Mesenchymal stem cell (in vitro differentiated cells and primary cell): ENCODE measurements at regions not wholly inside any gene's neighbourhood (a gene's known extent, or its start where the extent isn't known, plus 50 kb on each side); places are given as distances from the start of the nearest gene placed in this dataset.

ENCODE experiments used
- DNase-seq: peaks from one replicate; pipeline ENCODE4 v3.0.0-alpha.2; 2013
- H2AFZ ChIP-seq: one replicate; pipeline ENCODE4 v1.6.1; 2013; ENCODE audit warnings: low read depth, mild to moderate bottlenecking, control low read depth, inconsistent platforms, low read length, moderate library complexity
- H2AK5ac ChIP-seq: 2 replicates; pipeline ENCODE4 v1.6.1; 2013; ENCODE audit warnings: low read length, moderate library complexity, mild to moderate bottlenecking, inconsistent platforms; ENCODE audit not compliant: severe bottlenecking
- H2BK120ac ChIP-seq: one replicate; pipeline ENCODE4 v1.6.1; 2013; ENCODE audit warnings: low read depth, mild to moderate bottlenecking, inconsistent platforms, low read length, moderate library complexity
- H2BK12ac ChIP-seq, 2 experiments: one replicate each; pipeline ENCODE4 v1.6.1; 2013; ENCODE audit warnings: inconsistent platforms in 2 of 2, low read length in 2 of 2, mild to moderate bottlenecking in 2 of 2, moderate library complexity in 2 of 2, control low read depth in 1 of 2
- H2BK15ac ChIP-seq: one replicate; pipeline ENCODE4 v1.6.1; 2013; ENCODE audit warnings: mild to moderate bottlenecking, low read depth, inconsistent platforms; ENCODE audit not compliant: poor library complexity, severe bottlenecking
- H2BK5ac ChIP-seq: 2 replicates; pipeline ENCODE4 v1.6.1; 2013; ENCODE audit warnings: low read depth, mild to moderate bottlenecking, low read length, control low read depth, inconsistent platforms; ENCODE audit not compliant: poor library complexity, severe bottlenecking
- H3K14ac ChIP-seq, 2 experiments: one replicate each; pipeline ENCODE4 v1.6.1; 2013; ENCODE audit warnings: inconsistent platforms in 2 of 2, low read length in 2 of 2, control low read depth in 1 of 2, mild to moderate bottlenecking in 1 of 2, moderate library complexity in 1 of 2
- H3K18ac ChIP-seq, 2 experiments: one replicate each; pipeline ENCODE4 v1.6.1; 2013; ENCODE audit warnings: inconsistent platforms in 2 of 2, low read length in 2 of 2, control low read depth in 1 of 2, low read depth in 1 of 2, mild to moderate bottlenecking in 1 of 2
- H3K23ac ChIP-seq, 2 experiments: one replicate each; pipeline ENCODE4 v1.6.1; 2013; ENCODE audit warnings: inconsistent platforms in 2 of 2, low read length in 2 of 2, mild to moderate bottlenecking in 2 of 2, moderate library complexity in 2 of 2, control low read depth in 1 of 2
- H3K27ac ChIP-seq: 2 replicates; pipeline ENCODE4 v1.5.1; 2013; ENCODE audit warnings: mild to moderate bottlenecking, moderate library complexity, low read length, control low read depth, inconsistent platforms; ENCODE audit not compliant: poor library complexity, severe bottlenecking
- H3K27me3 ChIP-seq, 2 experiments: 2 replicates each; pipeline versions ENCODE4 v1.6.1 to v1.7.0; 2013; ENCODE audit warnings: low read length in 2 of 2, mild to moderate bottlenecking in 2 of 2, moderate library complexity in 2 of 2, control low read depth in 1 of 2, inconsistent platforms in 1 of 2; ENCODE audit not compliant: control insufficient read depth in 1 of 2, insufficient read depth in 1 of 2
- H3K36me3 ChIP-seq, 2 experiments: 2 replicates each; pipeline versions ENCODE4 v1.6.1 to v1.7.0; 2013; ENCODE audit warnings: low read length in 2 of 2, control low read depth in 1 of 2, inconsistent platforms in 1 of 2, low read depth in 1 of 2, mild to moderate bottlenecking in 1 of 2; ENCODE audit not compliant: insufficient read depth in 2 of 2, control insufficient read depth in 1 of 2
- H3K4ac ChIP-seq, 2 experiments: one replicate each; pipeline ENCODE4 v1.6.1; 2013; ENCODE audit warnings: inconsistent platforms in 2 of 2, low read length in 2 of 2, mild to moderate bottlenecking in 2 of 2, moderate library complexity in 2 of 2, control low read depth in 1 of 2, low read depth in 1 of 2
- H3K4me1 ChIP-seq: 2 replicates; pipeline ENCODE4 v1.6.1; 2013; ENCODE audit warnings: low read depth, low read length, control low read depth; ENCODE audit not compliant: control insufficient read depth, insufficient read depth
- H3K4me2 ChIP-seq: 2 replicates; pipeline ENCODE4 v1.6.1; 2013; ENCODE audit warnings: low read length, mild to moderate bottlenecking, inconsistent platforms; ENCODE audit not compliant: poor library complexity, severe bottlenecking
- H3K4me3 ChIP-seq, 2 experiments: 2 replicates each; pipeline versions ENCODE4 v1.5.1 to v1.7.0; 2013; ENCODE audit warnings: low read length in 2 of 2, mild to moderate bottlenecking in 2 of 2, control low read depth in 1 of 2, low read depth in 1 of 2; ENCODE audit not compliant: insufficient read depth in 1 of 2
- H3K79me1 ChIP-seq: replicated peaks from 2 replicates; pipeline ENCODE4 v1.6.1; 2013; ENCODE audit warnings: mild to moderate bottlenecking, control low read depth, low read length, inconsistent platforms; ENCODE audit not compliant: poor library complexity, severe bottlenecking
- H3K9ac ChIP-seq: 2 replicates; pipeline ENCODE4 v1.7.0; 2013; ENCODE audit warnings: mild to moderate bottlenecking, low read length, moderate library complexity
- H3K9me3 ChIP-seq: 2 replicates; pipeline ENCODE4 v1.7.0; 2013; ENCODE audit warnings: mild to moderate bottlenecking, low read length; ENCODE audit not compliant: control insufficient read depth
- H4K8ac ChIP-seq: one replicate; pipeline ENCODE4 v1.6.1; 2013; ENCODE audit warnings: inconsistent platforms, mild to moderate bottlenecking, low read length, moderate library complexity
- H4K91ac ChIP-seq: one replicate; pipeline ENCODE4 v1.6.1; 2013; ENCODE audit warnings: mild to moderate bottlenecking, low read length, inconsistent platforms
- WGBS: methylation state at CpG from one replicate; pipeline ENCODE4 v1.1.7; 2013; ENCODE audit warnings: mixed read lengths; 5-methylcytosine and 5-hydroxymethylcytosine counted together

GRCh38 chr14:73800970-73801515, 50.6 kb upstream of the PTGR2 start:
- 95% methylated on average over 7 of the region's 7 CpGs for WGBS
- no peak overlapping the region for H3K4ac ChIP-seq

DNA sequence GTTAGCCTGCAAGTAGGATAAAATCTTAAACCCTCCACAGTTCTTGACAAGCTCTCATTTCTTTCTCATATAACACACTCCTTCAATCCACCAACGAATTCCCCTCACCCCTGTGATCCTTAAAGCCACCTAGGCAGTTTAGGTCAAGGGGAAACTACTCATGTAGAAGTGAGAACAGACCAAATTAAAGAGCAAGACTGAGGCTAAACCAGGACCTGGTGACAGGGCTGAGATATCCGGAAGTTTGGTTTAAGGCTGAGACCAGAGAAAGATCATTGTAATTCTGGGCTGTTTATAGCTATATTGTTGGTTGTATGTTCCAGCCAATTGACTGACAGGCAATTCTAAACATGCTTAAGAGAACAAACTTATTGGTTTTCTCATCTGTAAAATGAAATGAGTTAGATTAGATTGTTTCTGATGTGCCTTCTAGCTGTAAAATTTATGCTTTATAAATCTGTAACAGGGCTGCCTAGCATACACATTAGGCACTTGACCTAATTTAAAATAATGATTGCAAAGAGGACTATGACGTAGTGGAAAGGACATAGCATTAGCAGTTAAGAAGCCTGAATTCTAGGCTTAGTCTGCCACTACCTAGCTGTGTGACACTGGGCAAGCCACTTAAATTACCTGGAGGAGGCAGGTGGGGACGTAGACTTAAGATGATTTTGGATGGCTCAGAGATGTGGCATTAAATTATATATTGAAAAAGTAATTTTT, 53.9 kb upstream of the PTGR2 start:
- WGBS: 90% methylated on average over 3 of the region's 4 CpGs
- no peak overlapping the region for H2BK15ac ChIP-seq
- no peak overlapping the region for H2BK5ac ChIP-seq
- H3K27ac ChIP-seq: no peak overlapping the region
- no peak overlapping the region for H4K8ac ChIP-seq
- no peak overlapping the region for H3K23ac ChIP-seq
- no peak overlapping the region for H3K4ac ChIP-seq
- H3K4me3 ChIP-seq: no peak overlapping the region
- H3K14ac ChIP-seq: no peak overlapping the region
- H3K36me3 ChIP-seq: no peaks in the 10 kb centered on the region
- H3K79me1 ChIP-seq: no peaks in the 10 kb centered on the region
- no peak overlapping the region for H3K9ac ChIP-seq
- no peak overlapping the region for H2BK12ac ChIP-seq
- no peaks in the 10 kb centered on the region for H3K27me3 ChIP-seq
- no peak for DNase-seq
- H4K91ac ChIP-seq: no peak overlapping the region
- H2BK120ac ChIP-seq: no peak overlapping the region
- H3K4me1 ChIP-seq: peaks cover 8% of the 10 kb centered on the region
- H2AK5ac ChIP-seq: peak overlapping the region; percentile 60
- no peak overlapping the region for H3K18ac ChIP-seq
- H2AFZ ChIP-seq: no peak overlapping the region
- no peaks in the 10 kb centered on the region for H3K9me3 ChIP-seq
- no peak overlapping the region for H3K4me2 ChIP-seq

More at GRCh38 chr14:73800970-73801515, 50.6 kb upstream of the PTGR2 start:
- no peak for DNase-seq
- no peaks in the 10 kb centered on the region for H3K9me3 ChIP-seq
- H2BK12ac ChIP-seq: no peak overlapping the region
- H3K4me2 ChIP-seq: no peak overlapping the region
- H3K9ac ChIP-seq: no peak overlapping the region
- peaks cover 5% of the 10 kb centered on the region for H3K4me1 ChIP-seq
- H3K4me3 ChIP-seq: no peak overlapping the region
- no peak overlapping the region for H2BK5ac ChIP-seq
- H3K14ac ChIP-seq: no peak overlapping the region
- no peaks in the 10 kb centered on the region for H3K27me3 ChIP-seq
- no peak overlapping the region for H4K91ac ChIP-seq
- H3K36me3 ChIP-seq: no peaks in the 10 kb centered on the region
- peak overlapping the region; percentile 4 for H4K8ac ChIP-seq
- no peak overlapping the region for H2AFZ ChIP-seq
- H2AK5ac ChIP-seq: no peak overlapping the region
- no peak overlapping the region for H2BK15ac ChIP-seq
- no peak overlapping the region for H3K27ac ChIP-seq
- no peak overlapping the region for H2BK120ac ChIP-seq
- no peaks in the 10 kb centered on the region for H3K79me1 ChIP-seq
- no peak overlapping the region for H3K18ac ChIP-seq
- no peak overlapping the region for H3K23ac ChIP-seq

DNA sequence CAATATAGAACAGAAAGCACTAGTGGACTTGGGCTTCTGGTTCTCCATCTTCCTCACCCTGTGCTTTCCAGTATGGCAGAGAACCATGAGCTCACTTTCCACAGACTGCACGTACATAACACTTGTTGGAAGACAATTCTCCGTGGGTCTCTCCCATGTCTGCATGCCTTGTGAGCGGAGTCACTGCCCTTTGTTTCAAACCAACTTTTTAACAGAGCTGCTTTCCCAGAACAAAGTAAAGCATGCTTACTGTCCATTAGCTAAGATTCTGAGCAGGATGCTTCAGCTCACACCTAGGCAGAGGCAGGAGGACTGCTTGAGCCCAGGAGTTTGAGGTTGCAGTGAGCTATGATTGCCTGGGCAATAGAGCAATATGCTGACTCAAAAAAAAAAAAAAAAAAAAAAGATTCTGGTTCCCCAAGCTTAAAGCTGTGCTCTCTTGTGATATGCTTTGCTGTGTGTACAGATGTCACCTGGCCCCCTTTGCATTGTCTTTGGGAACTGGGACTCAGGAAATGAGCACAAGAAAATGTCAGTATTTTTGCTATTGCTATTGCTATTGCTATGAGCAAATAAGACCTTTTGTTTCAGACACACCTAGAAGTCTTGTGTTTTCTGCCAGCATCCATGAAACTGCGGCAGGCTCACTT, 54.6 kb upstream of the PTGR2 start:
- H3K18ac ChIP-seq: no peak overlapping the region
- H2AK5ac ChIP-seq: no peak overlapping the region
- no peak overlapping the region for H2BK5ac ChIP-seq
- H4K91ac ChIP-seq: no peak overlapping the region
- H2AFZ ChIP-seq: no peak overlapping the region
- no peaks in the 10 kb centered on the region for H3K79me1 ChIP-seq
- no peak overlapping the region for H3K4me2 ChIP-seq
- H2BK12ac ChIP-seq: no peak overlapping the region
- no peak overlapping the region for H3K4ac ChIP-seq
- H3K23ac ChIP-seq: no peak overlapping the region
- no peak for DNase-seq
- no peaks in the 10 kb centered on the region for H3K27me3 ChIP-seq
- H3K4me1 ChIP-seq: peaks cover 12% of the 10 kb centered on the region
- no peaks in the 10 kb centered on the region for H3K9me3 ChIP-seq
- H4K8ac ChIP-seq: no peak overlapping the region
- no peaks in the 10 kb centered on the region for H3K36me3 ChIP-seq
- no peak overlapping the region for H3K14ac ChIP-seq
- no peak overlapping the region for H2BK15ac ChIP-seq
- H2BK120ac ChIP-seq: no peak overlapping the region
- 80% methylated on average over 4 of the region's 4 CpGs for WGBS
- H3K9ac ChIP-seq: no peak overlapping the region
- no peak overlapping the region for H3K27ac ChIP-seq
- no peak overlapping the region for H3K4me3 ChIP-seq

GRCh38 chr14:73796415-73796814, 55.2 kb upstream of the PTGR2 start:
- Histone ChIP-seq H3K79me1 (no peaks in the 10 kb centered on the region), H2BK120ac (no peak overlapping the region), H4K91ac (no peak overlapping the region), H3K27me3 (no peaks in the 10 kb centered on the region), H3K4me1 (peaks cover 12% of the 10 kb centered on the region), H3K23ac (no peak overlapping the region), H4K8ac (no peak overlapping the region), H3K9me3 (no peaks in the 10 kb centered on the region), H3K14ac (no peak overlapping the region), H3K36me3 (no peaks in the 10 kb centered on the region), H2BK5ac (no peak overlapping the region), H3K18ac (no peak overlapping the region), H2BK12ac (no peak overlapping the region), H3K27ac (peak overlapping the region; percentile 6), H3K4ac (no peak overlapping the region), H3K4me3 (no peak overlapping the region), H3K9ac (no peak overlapping the region), H3K4me2 (no peak overlapping the region), H2AFZ (no peak overlapping the region), H2AK5ac (no peak overlapping the region), H2BK15ac (no peak overlapping the region)
- DNase-seq: no peak
- 90% methylated on average over 2 of the region's 2 CpGs for WGBS
